ENCODE measurements at regions not wholly inside any gene's neighbourhood (a gene's known extent, or its start where the extent isn't known, plus 50 kb on each side); places are given as distances from the start of the nearest gene placed in this dataset.
"Not testable (repeated sequence)": the region's sequence is repeated elsewhere in the genome, so short reads cannot be mapped to it uniquely, and the experiment has no call there.

DNA sequence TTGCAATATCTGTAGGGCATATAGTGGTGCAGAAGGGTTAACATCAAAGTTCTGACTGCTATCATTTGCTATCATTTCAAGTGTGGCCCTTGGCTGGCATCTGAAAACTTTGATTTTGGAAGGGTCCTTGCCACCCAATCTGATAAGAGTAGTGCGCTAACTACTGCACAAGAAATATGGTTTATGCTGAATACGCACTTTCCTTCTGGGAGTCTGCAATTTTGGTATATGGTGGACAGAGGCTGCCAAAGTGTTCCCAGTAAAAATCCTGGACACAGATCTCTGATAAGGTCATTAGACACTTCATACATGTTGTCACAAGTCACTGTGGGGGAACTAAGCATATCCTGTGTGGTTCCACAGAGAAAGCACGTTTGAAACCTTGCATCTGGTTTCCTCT is 461.6 kb upstream of the CDH11 start:
- no peak for DNase-seq

DNA sequence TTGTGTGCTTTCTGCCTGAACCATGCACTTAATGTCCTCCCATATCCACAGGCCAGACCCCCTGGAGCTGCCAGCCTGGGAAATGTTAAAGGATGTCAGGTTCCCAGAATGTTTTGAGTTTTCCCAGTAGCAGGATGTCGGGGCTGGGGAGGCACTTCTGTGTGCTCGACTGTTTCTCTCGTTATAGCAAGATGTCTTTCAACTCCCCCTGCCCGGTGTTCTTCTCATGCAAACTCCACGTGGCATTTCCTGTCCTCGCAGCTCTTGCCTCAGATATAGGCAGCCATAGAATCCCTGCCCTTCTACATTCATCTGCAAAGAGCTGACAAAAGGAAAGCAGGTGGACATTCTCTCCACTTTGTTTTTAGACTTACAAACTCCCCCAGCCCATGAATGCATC is 457.2 kb upstream of the CDH11 start:
- DNase-seq, result no peak

DNA sequence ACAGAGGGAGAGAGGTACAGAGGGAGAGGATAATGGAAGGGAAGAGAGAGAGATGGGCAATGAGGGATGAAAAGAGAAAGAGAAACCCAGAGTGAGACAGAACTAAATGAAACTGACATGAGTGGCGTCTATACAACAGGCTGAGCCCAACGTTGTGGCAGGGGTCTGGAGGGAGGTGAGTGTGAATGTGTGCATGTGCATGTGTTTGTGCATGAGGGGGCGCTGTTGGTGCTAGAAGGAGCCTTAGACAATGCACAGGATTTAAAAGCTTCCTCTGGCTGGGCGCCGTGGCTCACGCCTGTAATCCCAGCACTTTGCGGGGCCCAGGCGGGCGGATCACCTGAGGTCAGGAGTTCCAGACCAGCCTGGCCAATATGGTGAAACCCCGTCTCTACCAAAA is 454.8 kb upstream of the CDH11 start:
- DNase-seq, result no peak

DNA sequence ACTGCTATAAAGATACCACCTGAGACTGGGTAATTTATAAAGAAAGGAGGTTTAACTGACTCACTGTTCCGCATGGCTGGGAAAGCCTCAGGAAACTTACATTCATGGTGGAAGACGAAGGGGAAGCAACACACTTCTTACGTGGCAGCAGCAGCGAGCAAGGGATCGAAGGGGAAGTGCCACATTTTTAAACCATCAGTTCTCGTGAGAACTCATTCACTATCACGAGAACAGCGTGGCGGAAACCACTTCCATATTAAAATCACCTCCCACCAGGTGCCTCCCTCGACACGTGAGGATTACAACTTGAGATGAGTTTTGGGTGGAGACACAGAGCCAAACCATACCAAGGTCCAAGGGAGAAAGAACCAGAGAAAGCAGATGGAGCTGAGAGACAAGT is 454.3 kb upstream of the CDH11 start:
- no peak for DNase-seq

DNA sequence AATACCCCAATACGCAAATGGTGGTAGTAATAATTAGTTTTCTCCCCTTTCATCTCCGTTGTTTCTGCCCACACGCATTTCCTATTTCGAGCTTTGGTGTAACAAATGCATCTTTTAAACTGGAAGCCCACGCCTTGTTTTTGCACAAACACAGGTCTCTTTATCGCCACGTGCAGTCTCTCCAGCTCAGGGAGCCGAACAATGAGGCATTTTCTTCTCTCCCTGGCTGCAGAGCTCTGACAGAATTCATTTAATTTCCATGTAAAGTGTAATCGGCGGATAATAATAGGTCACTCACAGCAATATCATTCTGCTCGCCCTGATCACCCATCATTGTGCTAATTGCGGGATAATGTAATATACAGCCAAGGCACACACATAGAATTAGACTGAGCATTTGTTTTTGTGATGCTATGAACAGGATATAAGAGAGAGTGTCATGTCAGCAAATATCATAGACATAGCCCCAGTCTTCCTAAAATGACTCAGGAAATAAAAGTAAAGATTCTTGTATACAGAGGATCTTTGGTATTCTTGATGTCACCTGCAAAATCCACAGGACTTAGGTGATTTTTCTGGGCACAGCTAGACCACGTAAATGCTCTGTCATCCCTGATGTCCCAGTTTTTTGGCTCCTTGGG is 452.6 kb upstream of the CDH11 start:
- DNase-seq, result no peak

DNA sequence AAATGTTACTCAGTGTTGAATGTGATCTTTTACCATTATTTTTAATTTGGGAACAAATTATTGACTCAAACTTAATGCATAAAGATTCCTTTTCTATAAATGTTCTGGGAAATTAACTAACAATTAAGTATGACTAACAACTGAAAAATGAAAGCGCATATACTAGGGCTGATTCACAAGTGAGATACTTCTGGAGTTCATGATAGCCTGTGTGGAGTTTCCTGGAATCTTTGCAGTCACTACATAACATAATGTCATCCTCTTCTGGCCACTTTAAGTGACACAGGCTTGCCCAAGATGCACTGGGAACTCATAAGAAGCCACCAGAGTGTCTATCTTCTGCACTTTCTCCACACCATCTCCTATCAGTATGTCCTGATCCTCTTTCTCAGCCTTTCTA is 450.3 kb upstream of the CDH11 start:
- DNase-seq, result no peak

DNA sequence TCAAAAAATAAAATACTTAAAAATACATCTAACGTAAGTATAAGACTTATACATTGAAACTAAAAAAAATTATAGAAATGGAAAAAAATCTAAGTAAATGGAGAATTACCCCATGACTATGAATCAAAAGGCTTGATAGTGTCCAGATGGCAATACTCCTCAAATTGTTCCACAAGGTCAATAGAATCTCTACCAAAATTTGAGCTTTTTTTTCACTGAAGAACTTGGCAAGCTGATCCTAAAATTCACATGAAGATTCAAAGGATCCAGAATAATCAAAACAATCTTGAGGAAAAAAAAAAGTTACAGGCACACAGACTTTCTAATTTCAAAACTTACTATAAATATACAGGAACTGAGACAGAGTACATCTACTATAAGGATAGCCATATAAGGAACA is 448.4 kb upstream of the CDH11 start:
- DNase-seq, result no peak

DNA sequence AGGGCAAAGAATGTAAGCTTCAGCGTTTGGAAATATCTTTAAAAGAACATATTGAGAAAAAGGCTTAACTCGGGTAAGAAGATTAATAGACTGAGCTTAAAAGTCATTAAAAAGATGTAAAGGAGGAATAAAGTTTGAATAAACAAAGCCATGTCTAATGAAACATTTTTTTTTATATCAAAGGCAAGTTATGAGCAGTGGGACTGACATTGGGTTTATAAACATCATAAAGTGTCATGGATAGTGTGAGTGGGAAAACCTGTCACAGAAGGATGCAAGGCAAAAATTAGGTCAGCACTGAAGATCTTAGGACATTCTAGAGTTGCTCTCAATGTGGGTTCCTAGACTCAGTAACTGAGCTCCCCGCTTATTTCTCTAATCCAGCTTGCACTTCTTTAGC is 438.0 kb upstream of the CDH11 start:
- no peak for DNase-seq

DNA sequence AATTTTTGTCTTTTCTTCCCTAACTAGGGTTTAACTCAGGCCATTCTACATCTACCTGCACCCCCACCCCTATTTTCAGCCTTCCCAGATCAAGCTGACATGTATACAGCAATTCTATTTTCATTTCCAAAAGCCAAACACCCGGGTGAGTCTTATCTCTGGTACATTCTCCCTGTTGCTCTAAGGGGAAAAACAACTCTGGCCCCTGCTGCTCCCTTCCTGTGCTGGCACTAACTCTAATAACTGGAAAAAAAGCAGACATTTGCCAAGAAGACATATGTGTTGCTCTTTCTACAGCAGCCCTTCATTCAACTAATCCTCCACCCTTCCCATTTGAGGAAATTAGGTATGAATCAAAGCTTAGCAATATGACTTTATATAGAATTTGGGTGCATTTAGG is 427.8 kb upstream of the CDH11 start:
- DNase-seq, result not testable (repeated sequence)

DNA sequence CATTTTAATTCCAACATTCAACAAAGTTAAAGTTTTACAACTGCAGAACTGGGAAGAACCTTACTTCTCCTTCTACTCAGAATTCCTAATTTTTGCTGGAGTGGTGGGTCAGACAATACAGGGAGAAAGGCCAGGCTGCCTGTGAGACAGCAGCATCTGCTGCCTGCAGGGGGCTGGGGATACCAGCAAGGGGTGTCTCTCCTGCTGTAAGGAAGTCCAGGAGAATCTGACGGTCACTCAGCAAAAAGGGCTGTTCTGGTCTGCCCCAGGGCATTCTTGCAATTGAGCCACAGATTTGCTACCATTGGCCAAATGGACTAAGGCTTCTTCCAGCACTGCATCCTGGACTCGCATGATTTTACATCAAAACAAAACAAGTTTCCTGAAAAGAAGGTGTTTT is 426.6 kb upstream of the CDH11 start:
- no peak for DNase-seq

DNA sequence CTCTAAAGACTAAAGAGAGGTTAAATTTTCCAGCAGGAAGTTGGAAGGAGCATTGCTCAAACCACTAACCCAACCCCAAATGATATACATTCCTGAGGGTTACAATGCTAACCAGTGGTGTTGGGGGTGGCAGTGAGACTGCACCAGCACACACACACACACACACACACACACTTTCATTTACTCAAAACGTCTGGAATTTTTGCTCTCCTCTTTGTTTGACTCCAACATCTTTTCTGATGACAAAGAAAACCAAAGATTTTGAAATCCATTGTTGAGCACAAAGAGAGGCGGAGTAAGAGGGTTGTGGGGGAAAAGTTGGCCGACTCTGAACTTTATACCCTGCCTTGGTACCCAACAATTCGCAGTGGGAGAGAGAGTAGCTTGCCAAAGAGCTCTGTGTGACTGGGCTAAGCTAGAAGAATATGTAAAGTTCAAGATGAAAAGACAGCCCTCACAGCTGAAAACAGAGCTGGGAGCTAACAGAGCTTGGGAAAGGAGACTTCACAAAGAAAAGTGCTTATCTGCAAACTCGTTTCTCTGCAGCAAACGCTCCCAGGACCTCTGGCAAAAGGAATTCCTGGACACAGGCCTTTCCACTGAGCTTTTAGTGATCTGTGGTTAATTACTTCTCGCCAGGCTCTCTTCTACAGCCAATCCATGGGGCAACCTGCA is 426.0 kb upstream of the CDH11 start:
- no peak for DNase-seq

DNA sequence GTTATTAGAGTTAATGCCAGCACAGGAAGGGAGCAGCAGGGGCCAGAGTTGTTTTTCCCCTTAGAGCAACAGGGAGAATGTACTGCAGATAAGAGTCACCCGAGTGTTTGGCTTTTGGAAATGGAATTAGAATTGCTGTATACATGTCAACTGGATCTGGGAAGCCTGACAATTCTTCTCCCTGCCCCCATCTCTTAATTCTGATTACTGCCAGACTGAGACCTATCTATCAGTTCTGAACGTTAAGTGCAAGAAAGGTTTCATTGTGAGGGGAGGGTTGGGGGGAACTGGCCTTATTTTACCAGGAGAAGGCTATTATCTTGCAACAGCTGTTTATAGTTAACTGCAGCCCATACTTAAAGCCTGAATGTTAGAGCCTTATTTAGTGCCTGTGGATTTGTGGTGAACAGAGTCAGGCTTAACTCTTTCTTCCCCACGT is 424.5 kb upstream of the CDH11 start:
- DNase-seq, result no peak

DNA sequence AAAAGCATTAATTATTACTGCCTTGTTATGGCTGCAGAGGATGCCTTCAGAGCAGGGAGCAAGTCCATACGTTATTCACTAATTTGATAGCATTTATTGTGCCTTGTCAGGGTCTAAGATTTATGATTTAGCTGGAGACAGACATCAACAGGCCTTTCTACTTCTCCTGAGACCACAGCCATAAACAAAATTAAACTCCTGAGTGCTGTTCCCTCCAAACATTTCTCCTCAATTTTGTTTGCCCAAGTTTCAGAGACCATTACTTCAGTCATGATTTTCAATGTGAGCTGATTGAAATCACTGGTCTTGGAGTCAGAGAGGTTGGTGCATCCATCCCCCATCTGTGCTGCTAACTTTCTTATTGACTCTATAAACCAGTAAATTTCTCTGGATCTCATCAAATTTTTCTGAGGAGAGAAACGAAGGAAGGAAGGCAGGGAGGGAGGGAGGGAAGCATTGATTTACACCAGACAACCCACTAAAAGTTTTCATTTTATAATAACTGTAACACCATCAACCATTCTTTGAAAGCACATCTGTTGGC is 423.6 kb upstream of the CDH11 start:
- no peak for DNase-seq

DNA sequence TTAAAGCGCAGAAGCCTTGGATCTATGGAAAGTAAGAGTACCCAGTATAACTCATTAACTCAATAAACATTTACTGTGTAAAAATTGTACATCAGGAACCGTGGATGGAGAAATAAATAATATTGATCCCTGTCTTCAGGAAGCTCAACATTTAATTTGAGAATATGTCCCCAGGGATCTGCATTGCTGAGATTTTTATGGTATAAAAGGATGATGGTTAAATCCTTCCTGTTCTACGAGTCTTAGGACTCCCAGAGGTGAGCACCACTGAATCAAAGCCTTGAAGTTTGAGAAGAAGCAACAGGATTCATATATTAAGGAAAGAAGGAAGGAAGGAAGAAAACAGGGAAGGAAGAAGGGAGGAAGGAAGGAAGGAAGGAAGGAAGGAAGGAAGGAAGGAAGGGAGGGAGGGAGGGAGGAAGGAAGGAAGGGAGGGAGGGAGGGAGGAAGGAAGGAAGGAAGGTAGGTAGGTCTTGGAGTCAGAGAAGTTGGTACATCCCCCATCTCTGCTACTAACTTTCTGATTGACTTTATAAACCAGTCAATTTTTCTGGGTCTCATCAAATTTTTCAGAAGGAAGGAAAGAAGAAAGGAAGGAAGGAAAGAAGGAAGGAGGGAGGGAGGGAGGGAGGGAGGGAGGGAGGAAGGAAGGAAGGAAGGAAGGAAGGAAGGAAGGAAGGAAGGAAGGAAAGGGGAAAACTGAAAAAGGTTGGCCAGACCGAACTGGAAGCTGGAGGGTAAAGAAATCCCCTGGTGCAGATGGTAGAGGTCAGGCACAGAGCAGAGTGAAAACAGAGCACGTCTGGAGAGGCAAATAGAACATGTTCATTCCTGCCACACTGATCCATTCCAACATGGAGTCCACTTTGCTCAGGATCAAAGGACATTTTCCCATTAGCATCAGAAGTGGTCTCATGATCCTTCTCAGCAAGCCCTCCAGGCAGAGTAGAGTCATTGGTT is 422.2 kb upstream of the CDH11 start:
- no peak for DNase-seq

DNA sequence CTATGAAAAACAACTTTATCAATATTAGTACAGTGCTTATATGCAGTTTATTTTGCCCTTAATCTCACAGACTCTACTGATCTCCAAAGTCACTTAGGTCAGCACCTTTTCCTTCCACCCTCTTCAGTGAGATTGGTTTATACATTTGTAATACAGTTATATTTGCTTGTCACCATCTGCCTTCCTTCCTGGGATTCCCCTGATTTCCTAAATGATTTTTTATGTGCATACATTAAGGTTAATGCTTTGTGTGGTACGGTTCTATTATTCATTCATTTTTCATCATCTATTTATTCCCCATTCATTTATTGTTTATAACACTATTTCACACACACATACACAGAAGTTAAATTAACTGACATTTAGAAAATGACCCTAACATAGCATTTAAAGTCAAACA is 419.8 kb upstream of the CDH11 start:
- no peak for DNase-seq

DNA sequence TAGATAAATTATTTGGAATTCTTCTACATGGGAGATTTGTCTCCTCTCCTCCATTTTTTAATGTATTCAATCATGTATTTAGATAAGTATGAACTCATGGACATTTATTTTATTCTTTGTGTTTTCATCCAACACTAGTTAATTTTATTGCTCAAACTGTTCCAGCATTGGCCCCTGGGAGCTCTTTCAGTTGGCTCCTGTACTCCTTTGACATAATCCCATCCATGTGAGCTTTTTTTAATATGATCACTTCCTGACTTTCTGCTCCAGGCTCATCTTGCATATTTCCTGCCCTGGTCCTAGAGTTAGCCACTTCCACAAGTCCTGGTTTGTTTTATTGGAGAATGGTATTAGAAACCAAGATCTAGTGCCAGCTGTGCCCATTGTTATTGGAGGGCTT is 419.0 kb upstream of the CDH11 start:
- DNase-seq, result no peak

DNA sequence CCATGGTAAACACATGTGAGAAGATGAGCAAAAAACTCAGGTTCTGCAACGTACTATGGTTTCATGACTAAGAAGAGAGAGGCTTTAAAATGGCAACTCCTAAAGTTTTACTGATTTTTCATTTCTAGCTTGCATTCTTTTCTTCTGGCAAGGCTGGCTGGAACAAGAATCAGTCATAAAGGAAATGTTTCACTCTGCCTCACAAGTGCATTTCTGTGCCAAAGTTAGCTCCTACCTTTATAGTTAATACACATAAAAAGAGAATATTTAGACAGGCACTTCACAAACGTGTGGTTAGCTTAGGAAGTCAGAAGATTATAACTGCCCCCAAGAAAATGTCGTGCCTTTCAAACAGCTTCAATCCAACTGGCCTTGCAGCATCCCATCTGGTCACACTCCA is 417.1 kb upstream of the CDH11 start:
- DNase-seq, result no peak

DNA sequence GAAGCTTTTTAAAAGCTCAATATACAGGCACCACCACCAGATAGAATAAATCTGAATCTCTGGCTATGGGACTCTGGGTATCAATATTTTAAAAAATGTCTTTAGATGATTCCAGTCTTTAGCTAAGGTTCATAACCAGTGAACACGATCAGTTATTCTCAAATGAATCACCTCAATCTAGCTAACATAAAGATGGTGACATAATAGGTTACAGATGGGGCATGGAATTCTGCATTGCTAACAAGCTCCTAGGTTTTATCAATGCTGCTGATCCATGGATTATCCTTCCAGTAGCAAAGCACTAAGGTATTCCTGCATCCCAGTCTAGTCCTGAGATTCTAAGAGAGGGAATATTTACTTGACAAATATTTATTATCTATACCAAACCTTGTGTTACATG is 415.5 kb upstream of the CDH11 start:
- DNase-seq, result no peak

DNA sequence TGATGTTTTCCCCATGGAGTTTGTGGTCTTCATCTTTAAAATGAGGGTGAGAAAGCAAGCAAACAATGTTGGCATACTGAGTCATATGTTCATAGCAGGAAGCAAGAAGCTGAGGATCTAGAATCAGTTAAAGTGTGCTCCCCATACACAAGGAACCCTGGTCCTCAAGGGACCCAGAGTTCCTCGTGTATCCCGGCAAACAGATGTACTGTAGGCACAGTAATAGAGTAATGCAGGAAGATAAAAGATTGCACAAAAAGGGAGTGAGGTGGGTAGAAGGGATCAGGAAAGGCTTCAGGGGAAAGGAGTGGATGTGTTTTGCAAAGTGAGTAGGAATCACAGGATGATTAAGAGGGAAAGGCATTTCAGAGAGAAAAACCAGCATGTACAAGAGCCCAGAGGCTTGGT is 412.3 kb upstream of the CDH11 start:
- no peak for DNase-seq

DNA sequence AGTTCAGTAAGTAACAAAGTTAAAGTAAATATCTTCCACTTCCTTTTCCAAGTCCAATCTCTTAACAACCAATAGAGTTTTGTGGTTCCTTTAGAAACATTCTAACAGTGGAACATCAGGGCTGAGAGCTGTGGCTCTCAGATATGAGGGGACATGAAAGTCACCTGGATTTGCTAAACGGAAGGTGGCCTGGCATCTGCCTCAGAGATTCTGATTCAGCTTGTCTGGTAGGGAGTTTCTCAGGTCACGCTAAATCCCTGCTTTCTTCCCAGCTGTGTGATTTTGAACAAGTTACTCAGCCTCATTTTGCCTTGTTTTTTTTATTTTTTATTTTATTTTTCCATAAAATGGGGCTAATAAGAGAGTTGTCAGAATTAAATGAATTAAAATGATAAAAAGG is 411.0 kb upstream of the CDH11 start:
- no peak for DNase-seq

DNA sequence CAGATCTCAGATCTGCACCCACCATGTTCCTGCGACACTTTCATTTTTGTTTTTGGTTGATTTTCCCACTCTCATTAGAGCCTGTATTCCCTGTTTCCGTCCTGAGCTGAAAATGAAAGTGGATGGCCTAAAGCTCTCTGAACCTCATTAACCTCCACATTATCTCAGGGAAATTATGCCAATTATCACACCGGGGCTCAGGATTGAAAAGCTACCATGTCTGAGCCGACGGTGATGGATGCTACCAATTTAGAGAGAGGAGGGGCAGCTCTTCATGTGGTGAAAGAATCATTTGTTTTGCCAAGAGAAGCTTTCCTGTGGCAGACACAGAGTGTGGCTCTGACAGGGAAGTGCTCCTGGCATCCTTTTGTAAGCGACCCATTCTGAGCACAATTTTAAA is 410.4 kb upstream of the CDH11 start:
- DNase-seq, result no peak

DNA sequence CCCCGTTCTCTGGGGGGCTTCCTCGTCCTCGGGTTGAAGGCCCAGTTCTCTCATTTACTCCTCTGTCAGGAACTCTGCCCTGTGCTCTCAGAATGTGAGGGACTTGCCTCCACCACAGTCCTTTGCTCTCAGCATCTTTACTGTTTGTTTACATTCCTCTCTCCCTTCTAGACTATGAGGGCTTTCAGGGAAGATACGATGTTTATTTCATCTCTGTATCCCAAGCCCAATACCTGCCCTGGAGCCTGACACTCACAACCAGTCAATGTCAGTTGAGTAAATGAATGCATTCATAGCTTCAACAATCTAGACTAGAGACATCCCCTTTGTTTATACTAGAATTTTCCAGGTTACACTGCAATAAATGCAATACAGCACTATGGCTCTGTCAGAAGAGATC is 409.6 kb upstream of the CDH11 start:
- DNase-seq, result no peak

DNA sequence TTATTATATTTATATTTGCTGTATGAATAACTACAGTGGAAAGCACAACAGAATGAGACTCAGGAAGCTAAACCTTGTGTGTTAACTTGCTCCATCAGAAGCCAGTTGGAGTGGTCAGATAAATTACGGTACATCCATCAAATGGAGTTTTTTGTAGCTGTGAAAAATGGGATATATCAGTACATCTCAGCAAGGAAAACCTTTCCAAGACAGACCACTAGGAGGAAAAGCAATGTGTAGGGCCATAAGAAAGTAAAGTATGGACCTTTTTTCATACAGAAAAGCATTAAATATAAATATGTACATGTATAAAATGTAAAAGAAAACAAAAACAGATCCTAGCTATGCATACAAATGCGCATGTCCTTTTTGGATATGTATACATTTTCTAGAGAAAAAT is 403.8 kb upstream of the CDH11 start:
- no peak for DNase-seq

DNA sequence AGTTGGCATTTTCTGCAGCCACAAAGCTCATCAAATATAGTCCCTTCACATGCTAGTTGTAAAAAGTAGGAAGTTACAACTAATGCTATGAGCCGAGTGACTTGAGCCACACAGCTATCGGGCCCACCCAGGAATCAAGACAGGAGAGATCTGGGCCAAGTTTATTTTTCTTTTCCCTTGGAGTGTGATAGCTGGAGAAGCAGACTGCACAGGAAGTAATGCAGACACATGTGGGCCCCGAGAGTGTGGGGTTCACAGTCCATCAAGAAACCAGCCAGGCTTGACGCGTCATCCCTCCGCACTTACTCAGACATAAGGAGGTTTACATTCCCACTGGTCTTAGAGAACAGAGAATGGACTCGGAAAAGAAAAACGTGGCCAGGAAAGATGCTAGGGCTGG is 403.1 kb upstream of the CDH11 start:
- DNase-seq, result no peak

All from activated naive CD4-positive, alpha-beta T cell (primary cell).